H1 (cell line): ENCODE measurements at regions not wholly inside any gene's neighbourhood (a gene's known extent, or its start where the extent isn't known, plus 50 kb on each side); places are given as distances from the start of the nearest gene placed in this dataset.

ENCODE experiments used
- RNF2 ChIP-seq: fragments of 200-900, 300-1000 bp; sonication (generic); IDR thresholded peaks from 2 replicates; pipeline ENCODE4 v1.7.1; 2016; ENCODE audit warnings: borderline replicate concordance, low read depth, mild to moderate bottlenecking, antibody characterized with exemption, low read length; ENCODE audit not compliant: poor library complexity, severe bottlenecking; ENCODE audit errors: missing control alignments

DNA sequence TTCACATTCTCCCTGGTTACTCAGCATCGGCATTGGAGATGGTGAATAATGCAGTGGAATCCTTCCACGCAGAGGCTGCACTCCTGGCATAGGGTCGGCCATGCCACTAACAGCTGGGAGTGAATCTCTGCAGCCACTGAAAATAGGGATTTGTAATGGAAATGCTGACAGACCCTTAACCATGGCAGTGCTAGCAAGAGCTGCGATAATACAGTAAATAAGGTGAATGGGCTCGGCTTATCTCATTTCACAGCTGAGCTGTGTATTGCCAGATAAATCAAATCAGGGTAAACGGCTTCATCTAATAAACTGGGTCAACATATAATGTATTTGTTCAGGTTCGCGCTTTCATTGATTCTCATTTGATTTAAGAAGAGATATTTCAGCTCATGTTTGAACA is 156.8 kb downstream of the SLC35B3 start (continued):
- TF ChIP-seq RNF2, result no peak
